GM10266 (cell line): ENCODE measurements at regions not wholly inside any gene's neighbourhood (a gene's known extent, or its start where the extent isn't known, plus 50 kb on each side); places are given as distances from the start of the nearest gene placed in this dataset.
"Not testable (repeated sequence)": the region's sequence is repeated elsewhere in the genome, so short reads cannot be mapped to it uniquely, and the experiment has no call there.

Source experiments
- DNase-seq: peaks from one replicate; pipeline ENCODE4 v3.0.0; 2012; ENCODE audit errors: extremely low spot score
- TF ChIP-seq, protein P1 (sequence below): IDR thresholded peaks from 2 replicates; pipeline ENCODE4 v1.5.1; 2012; ENCODE audit warnings: mild to moderate bottlenecking, low read depth; ENCODE audit not compliant: control insufficient read depth, insufficient read depth; ENCODE audit errors: missing control alignments

DNA sequence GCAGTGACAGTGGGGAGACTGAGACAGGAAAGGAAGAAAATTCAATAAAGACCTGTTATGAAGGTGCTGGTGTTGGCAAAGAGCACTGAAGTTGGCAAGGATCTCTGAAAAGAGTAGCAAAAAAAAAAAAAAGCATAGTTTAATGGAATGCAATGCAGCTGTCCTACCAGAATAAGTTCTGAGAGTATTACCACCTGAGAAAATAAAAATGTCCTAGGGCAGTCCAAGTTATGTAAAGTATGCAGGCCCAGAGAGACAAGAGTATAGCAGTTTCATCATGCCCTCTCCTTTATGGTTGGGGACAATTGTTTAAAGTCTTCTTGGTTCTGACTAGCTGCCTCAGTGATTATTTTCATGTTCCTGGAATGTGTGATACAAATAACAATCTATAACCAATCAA is 1092.8 kb downstream of the SORCS3 start:
- no peak for DNase-seq
- TF ChIP-seq, protein P1, sequence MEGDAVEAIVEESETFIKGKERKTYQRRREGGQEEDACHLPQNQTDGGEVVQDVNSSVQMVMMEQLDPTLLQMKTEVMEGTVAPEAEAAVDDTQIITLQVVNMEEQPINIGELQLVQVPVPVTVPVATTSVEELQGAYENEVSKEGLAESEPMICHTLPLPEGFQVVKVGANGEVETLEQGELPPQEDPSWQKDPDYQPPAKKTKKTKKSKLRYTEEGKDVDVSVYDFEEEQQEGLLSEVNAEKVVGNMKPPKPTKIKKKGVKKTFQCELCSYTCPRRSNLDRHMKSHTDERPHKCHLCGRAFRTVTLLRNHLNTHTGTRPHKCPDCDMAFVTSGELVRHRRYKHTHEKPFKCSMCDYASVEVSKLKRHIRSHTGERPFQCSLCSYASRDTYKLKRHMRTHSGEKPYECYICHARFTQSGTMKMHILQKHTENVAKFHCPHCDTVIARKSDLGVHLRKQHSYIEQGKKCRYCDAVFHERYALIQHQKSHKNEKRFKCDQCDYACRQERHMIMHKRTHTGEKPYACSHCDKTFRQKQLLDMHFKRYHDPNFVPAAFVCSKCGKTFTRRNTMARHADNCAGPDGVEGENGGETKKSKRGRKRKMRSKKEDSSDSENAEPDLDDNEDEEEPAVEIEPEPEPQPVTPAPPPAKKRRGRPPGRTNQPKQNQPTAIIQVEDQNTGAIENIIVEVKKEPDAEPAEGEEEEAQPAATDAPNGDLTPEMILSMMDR, result no peak

DNA sequence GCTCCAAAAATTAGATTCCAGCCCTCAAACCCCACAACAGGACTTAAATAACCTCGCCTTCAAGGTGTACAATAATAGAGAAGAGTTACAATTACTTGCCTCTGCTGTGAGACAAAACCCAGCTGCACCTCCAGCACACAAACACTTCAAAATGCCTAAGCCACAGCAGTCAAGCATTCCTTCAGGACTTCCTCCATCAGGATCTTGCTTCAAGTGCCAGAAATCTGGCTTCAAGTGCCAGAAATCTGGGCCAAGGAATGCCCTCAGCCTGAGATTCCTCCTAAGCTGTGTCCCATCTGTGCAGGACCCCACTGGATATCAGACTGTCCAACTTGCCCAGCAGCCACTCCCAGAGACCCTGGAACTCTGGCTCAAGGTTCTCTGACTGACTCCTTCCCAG is 1088.3 kb downstream of the SORCS3 start:
- no peak for DNase-seq
- TF ChIP-seq, protein P1, result no peak

DNA sequence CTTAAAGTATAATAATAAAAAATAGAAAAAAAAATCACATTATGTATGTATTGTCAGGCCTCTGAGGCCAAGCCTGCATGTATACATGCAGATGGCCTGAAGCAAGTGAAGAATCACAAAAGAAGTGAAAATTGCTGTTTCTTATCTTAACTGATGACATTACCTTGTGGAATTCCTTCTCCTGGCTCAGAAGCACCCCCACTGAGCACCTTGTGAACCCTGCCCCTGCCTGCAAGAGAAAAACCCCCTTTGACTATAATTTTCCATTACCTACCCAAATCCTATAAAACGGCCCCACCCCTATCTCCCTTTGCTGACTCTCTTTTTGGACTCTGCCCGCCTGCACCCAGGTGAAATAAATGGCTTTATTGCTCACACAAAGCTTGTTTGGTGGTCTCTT is 1086.5 kb downstream of the SORCS3 start:
- not testable (repeated sequence) for DNase-seq

DNA sequence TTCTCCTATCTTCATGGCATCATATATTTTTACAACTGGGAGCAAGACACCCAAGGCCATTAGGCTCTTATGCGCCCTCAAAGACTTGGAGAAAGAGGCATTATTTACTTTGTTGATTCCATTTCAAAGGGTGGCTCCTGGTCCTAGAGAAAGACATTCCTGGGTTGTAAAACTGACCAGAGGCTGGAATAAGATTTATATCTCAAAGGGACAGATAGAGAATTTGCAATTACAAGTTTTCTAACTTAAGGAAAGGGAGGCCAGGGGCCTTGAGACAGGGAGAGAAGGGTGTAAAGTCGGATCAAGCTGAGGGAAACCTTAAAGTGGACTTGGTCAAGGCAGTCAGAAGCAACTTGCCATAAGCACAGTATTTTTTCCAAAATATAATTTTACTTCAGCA is 1086.0 kb downstream of the SORCS3 start:
- DNase-seq, result no peak
- TF ChIP-seq, protein P1, result no peak

DNA sequence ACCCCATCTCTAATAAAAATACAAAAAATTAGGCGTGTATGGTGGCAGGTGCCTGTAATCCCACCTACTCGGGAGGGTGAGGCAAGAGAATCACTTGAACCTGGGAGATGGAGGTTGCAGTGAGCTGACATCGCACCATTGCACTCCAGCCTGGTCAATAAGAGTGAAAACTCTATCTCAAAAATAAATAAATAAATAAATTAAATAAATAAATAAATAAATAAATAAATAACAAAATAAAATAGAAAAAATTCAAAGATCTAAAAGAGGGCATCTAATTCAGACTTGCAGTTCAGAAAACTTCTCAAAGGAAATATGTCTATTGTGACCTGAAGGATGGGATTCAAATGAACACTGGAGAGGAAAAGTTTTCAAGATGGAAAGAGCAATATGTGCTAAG is 1085.1 kb downstream of the SORCS3 start:
- DNase-seq, result no peak
- TF ChIP-seq, protein P1, result no peak

DNA sequence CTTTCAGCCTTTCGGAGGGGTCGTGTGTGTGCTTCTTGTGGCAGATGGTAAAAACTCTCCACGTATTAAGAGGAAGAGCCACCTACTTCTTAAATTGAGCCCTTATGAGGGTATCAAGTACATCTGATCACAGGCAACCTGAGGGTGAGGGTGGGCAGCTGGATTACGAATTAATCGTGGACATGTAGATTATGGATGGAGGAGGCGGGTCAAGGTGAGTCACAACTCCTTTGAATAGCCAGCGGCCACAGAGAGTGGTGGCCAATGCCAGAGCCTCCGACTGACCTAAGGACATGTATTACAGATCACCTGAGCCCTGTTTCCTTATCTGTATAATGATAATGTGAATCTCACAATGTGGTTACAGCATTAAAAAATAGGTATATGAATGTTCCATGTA is 1083.9 kb downstream of the SORCS3 start:
- DNase-seq, result no peak
- TF ChIP-seq, protein P1, result no peak

DNA sequence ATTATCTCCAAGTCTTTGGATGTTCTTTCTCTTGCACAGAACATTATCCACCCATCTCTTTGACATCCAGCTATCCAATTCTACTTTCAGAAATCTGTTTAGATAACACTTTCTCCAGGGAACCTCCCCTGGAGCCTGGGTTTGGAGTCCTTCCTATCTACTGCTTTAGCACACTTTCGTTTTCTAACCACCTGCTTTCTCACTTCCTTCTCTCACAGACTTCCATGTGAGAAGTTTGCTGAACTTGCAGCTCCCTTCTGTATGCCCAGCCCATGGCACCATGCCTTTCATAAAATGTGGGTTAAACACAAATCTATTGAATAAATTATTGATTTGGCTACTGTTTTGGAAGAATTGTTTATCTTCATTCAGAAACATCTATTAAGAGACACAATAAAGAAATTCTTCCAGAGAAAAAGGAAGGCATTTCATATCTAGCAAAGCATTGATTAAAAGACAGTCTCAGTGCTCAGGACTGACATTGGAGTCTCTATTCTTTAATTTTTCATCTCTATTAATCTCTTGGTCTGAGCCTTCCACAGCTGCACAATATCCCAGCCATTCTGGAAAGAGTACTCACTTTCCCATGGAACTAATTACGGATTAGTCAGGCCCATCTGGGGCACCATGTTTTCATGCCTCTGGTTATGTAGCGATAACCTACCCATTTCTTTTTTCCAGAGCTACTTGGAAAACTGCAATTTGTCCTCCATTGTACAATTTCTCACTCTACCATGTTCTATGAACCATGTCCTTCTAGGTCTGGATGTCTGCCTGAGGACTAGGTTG is 1077.3 kb downstream of the SORCS3 start:
- TF ChIP-seq, protein P1, result no peak
- DNase-seq, result no peak

DNA sequence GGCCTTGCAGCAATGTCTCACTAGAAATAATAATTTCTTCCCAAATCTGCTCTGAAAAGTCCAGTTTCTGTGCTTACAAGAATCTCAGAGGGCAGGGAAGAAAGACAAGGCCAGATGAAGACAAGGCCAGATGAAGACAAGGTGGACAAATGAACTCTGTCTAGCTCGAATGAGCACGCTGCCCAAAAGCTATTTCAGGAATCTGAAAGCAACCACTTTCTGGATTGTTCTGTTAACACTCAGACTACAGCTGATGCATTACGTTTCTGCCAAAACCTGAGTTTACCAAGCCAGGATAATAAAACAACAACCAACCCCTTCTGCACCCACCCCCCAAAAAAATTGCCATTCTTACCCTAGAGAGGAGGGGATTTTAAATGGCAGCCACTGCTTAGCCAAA is 1073.6 kb downstream of the SORCS3 start:
- TF ChIP-seq, protein P1, result no peak
- DNase-seq, result no peak
